GM13976 (cell line): ENCODE measurements at regions not wholly inside any gene's neighbourhood (a gene's known extent, or its start where the extent isn't known, plus 50 kb on each side); places are given as distances from the start of the nearest gene placed in this dataset.

Source experiments
- DNase-seq: peaks from one replicate; pipeline ENCODE4 v3.0.0; 2012; ENCODE audit warnings: low spot score
- CTCF ChIP-seq: IDR thresholded peaks from 2 replicates; pipeline ENCODE4 v1.5.1; 2012; ENCODE audit warnings: borderline replicate concordance, mild to moderate bottlenecking; ENCODE audit not compliant: insufficient read depth; ENCODE audit errors: extremely low read depth, missing control alignments, control extremely low read depth
- in situ Hi-C: fragments of 300-500 bp; cut with MboI; formaldehyde crosslinking; loops from one replicate; pipeline ENCODE4 v1.12.0; 2022; ENCODE audit warnings: low sequenced_read_pairs, mixed read lengths, inconsistent platforms; ENCODE audit not compliant: unreplicated experiment

DNA sequence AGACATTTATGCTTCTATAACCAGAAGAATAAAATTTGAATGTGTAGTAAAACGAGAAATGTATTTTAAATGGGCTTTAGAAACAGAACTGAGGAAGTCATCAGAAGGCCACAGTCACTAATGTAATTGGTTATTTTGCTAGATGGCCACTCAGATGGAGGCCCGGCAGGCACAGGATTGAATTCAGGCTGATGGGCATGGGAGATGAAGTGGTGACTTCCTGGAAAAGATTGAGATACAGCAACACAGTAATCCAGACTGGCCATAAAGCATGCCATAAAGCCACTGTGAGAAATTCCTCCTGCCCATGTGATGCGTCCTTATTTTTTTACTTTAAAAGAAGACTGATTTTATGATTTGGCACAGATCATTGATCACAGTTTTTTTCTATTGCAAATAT lies 297.7 kb downstream of the ICOS start:
- no peak for DNase-seq
- TF ChIP-seq CTCF = no peak
- in situ Hi-C loops = no loop called here

- in situ Hi-C loops = no loop called here
- no peak for DNase-seq
- TF ChIP-seq CTCF = no peak
Measured at GRCh38 chr2:204234879-204235278, 298.3 kb downstream of the ICOS start.

DNA sequence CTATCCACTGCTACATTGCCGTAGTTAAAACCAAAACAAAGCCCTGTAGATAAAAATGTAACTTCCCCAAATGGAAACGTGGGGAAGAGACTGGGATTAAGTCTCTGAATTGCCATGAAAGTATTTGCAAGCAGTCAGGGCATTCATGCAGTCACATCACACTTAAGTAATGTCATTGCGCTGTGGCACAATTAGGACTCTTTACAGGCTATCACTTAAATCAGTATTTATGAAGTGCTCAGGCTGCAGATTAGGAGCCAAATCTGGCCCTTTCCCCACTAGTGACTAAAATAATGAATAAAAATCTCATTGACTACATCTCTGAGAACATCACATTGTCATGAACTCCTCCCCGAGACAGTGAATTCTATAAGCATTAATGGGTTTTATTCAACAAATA lies 300.9 kb downstream of the ICOS start:
- TF ChIP-seq CTCF = no peak
- in situ Hi-C loops = no loop called here
- DNase-seq = no peak

DNA sequence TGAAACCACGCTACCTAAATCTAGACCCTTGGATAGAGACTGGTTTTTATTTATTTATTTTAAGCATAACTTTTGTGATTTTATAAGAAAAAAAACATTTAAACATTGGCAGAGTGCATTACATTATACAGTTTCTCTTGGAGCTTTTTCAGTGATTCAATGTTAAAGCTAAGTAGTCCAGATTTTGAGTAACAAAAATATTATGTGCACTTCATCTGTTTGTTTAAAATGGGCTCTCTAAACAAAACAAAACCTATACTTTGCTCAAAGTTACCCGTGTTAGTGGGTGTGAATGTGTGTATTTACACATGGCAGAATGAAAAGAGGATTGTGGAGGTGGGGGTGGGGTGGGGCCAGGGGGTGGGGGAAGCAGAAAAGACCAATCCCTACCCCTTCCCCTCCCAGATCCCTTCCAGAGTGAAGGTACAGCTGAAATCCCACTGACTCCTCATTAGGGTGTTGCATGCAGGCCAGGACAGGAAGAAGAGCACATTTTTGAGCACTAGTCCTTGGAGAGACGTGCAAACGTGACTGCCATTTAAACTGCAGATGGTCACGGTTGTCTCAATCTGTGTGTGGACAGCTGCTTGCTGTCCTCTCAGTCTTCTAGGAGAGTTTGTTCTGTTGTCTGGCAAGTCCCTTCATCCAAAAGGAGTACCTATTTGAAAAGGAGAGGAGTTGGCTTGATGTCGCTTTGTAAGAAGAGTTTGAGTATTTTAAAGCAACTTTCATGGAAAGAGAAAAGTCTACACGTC lies 303.0 kb downstream of the ICOS start:
- in situ Hi-C loops = no loop called here
- TF ChIP-seq CTCF = no peak

GRCh38 chr2:204240961-204241360 lies 304.3 kb upstream of the PARD3B start:
- in situ Hi-C loops = no loop called here
- no peak for TF ChIP-seq CTCF
- no peak for DNase-seq

More for the DNA sequence above, 303.0 kb downstream of the ICOS start:
- DNase-seq = no peak

DNA sequence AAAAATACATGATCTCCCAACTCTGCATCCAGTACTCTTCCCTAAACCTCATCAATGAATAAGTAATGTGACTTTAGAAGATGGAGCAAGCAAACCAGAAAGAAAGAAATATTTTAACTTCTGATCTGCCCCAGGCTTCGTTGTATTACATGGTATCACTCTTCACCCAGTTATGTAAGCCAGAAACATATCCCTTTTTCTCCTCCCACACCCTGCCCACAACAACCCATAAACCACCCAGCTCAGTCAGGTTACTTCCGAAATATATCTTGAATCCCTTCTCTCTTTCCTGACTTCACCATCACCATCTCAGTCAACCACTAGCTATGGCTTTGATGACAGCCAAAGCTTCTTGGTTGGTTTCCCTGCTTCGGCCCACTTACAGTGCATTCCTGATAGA lies 295.8 kb upstream of the PARD3B start:
- no peak for DNase-seq
- no peak for TF ChIP-seq CTCF
- in situ Hi-C loops = no loop called here
